ENCODE measurements at regions not wholly inside any gene's neighbourhood (a gene's known extent, or its start where the extent isn't known, plus 50 kb on each side); places are given as distances from the start of the nearest gene placed in this dataset.

DNA sequence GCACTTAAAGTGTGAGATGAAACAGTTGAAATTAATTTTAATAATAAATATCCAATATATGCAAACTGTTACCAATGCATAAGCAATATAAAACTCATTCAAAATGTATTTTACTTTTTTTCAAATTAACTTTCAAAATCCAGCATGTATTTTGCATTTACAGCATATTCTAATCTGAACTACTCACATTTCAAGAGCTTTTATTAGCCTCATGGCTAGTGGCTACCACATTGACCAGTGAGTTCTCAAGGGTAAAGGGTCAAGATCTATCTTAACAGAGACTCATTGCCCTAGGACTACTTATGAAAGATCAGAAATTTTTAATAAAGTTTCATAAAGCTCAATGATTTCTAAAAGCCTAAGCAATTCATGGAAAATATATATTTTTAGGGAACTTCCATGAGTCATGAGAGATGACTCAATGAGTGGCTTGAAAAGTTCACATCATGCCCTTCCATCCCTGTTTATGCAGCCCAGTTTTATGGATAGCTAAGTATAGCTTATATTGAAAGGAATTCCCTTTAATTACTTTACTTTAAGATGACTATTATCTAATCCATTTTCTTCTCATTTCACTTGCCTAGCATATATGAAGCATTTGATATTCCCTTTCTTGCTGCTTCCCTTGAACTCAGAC lies 608.6 kb downstream of the SLCO4C1 start:
- Histone ChIP-seq H3K9me2 (ENCODE audit: insufficient read depth, low read length) (no peaks in the 10 kb centered on the region), H3F3A (ENCODE audit: insufficient read depth, low read length, poor library complexity, severe bottlenecking) (no peaks in the 10 kb centered on the region), H3K4me3 (ENCODE audit: low read length) (no peak overlapping the region), H3K4me2 (ENCODE audit: low read length) (no peak overlapping the region), H2AFZ (ENCODE audit: low read depth, low read length) (no peak overlapping the region), H4K20me1 (ENCODE audit: insufficient read depth) (no peaks in the 10 kb centered on the region), H3K36me3 (ENCODE audit: insufficient read depth, low read length) (no peaks in the 10 kb centered on the region), H3K9ac (ENCODE audit: low read length) (no peak overlapping the region), H3K27me3 (ENCODE audit: insufficient read depth, low read depth, low read length) (no peaks in the 10 kb centered on the region), H3K9me3 (ENCODE audit: low read length) (no peaks in the 10 kb centered on the region), H3K27ac (ENCODE audit: low read length) (no peak overlapping the region), H3K79me2 (replicated peaks; ENCODE audit: insufficient read depth, low read length) (no peaks in the 10 kb centered on the region)
- no peak for TF ChIP-seq MXI1 (conservative IDR thresholded peaks at IDR 0.05; ENCODE audit: poor library complexity, severe bottlenecking)
- TF ChIP-seq, protein P1, sequence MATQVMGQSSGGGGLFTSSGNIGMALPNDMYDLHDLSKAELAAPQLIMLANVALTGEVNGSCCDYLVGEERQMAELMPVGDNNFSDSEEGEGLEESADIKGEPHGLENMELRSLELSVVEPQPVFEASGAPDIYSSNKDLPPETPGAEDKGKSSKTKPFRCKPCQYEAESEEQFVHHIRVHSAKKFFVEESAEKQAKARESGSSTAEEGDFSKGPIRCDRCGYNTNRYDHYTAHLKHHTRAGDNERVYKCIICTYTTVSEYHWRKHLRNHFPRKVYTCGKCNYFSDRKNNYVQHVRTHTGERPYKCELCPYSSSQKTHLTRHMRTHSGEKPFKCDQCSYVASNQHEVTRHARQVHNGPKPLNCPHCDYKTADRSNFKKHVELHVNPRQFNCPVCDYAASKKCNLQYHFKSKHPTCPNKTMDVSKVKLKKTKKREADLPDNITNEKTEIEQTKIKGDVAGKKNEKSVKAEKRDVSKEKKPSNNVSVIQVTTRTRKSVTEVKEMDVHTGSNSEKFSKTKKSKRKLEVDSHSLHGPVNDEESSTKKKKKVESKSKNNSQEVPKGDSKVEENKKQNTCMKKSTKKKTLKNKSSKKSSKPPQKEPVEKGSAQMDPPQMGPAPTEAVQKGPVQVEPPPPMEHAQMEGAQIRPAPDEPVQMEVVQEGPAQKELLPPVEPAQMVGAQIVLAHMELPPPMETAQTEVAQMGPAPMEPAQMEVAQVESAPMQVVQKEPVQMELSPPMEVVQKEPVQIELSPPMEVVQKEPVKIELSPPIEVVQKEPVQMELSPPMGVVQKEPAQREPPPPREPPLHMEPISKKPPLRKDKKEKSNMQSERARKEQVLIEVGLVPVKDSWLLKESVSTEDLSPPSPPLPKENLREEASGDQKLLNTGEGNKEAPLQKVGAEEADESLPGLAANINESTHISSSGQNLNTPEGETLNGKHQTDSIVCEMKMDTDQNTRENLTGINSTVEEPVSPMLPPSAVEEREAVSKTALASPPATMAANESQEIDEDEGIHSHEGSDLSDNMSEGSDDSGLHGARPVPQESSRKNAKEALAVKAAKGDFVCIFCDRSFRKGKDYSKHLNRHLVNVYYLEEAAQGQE (IDR thresholded peaks at IDR 0.05; ENCODE audit: borderline replicate concordance), result no peak
- TF ChIP-seq EZH2 (IDR thresholded peaks at IDR 0.05; ENCODE audit: borderline replicate concordance, insufficient read depth, low read length, poor library complexity, severe bottlenecking), result no peak
- TF ChIP-seq SMC3 (conservative IDR thresholded peaks at IDR 0.05; ENCODE audit: poor library complexity), result no peak
- TF ChIP-seq POLR2AphosphoS5 (IDR thresholded peaks at IDR 0.05), result no peak
- TF ChIP-seq EP300 (conservative IDR thresholded peaks at IDR 0.05; ENCODE audit: poor library complexity, severe bottlenecking), result no peak
- TF ChIP-seq TAF1 (IDR thresholded peaks at IDR 0.05; ENCODE audit: low read depth), result no peak
- TF ChIP-seq, protein P2, sequence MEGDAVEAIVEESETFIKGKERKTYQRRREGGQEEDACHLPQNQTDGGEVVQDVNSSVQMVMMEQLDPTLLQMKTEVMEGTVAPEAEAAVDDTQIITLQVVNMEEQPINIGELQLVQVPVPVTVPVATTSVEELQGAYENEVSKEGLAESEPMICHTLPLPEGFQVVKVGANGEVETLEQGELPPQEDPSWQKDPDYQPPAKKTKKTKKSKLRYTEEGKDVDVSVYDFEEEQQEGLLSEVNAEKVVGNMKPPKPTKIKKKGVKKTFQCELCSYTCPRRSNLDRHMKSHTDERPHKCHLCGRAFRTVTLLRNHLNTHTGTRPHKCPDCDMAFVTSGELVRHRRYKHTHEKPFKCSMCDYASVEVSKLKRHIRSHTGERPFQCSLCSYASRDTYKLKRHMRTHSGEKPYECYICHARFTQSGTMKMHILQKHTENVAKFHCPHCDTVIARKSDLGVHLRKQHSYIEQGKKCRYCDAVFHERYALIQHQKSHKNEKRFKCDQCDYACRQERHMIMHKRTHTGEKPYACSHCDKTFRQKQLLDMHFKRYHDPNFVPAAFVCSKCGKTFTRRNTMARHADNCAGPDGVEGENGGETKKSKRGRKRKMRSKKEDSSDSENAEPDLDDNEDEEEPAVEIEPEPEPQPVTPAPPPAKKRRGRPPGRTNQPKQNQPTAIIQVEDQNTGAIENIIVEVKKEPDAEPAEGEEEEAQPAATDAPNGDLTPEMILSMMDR (IDR thresholded peaks at IDR 0.05; ENCODE audit: poor library complexity, severe bottlenecking), result no peak
- no peak for TF ChIP-seq RAD21 (conservative IDR thresholded peaks at IDR 0.05)

DNA sequence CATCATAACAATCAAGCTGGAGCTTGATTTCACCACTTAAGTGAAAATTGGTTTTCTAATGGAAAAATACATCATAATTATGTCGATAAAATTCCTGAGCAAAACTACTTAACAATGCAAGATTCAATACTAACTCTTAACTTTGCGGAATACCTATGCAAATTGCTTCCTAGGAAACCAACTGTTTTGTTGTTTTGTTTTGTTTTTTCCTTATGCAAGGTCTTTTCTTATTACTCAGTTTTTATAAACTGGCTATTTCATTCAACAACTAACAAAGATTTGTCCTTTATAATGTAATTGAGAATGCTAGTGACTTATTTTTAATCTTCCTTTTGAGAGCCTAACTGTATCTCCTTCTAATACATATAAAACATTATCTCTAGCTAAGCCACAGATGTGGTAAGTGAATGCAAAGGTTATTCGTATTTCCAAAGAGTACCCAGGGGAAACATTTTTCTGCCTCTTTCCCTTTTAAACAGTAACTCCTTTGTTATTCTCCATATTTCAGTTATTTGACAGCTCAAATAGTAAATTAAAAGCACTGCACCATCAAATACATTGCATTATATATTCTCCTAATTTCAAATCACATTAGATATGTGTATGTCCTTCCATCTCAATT lies 609.4 kb downstream of the SLCO4C1 start:
- no peaks in the 10 kb centered on the region for H3K9me2 ChIP-seq (ENCODE audit: insufficient read depth, low read length)
- no peak overlapping the region for H3K4me3 ChIP-seq (ENCODE audit: low read length)
- H3K9ac ChIP-seq (ENCODE audit: low read length), result no peak overlapping the region
- H3K79me2 ChIP-seq (replicated peaks; ENCODE audit: insufficient read depth, low read length), result no peaks in the 10 kb centered on the region
- TF ChIP-seq EZH2 (IDR thresholded peaks at IDR 0.05; ENCODE audit: borderline replicate concordance, insufficient read depth, low read length, poor library complexity, severe bottlenecking), result no peak
- no peak for TF ChIP-seq SMC3 (conservative IDR thresholded peaks at IDR 0.05; ENCODE audit: poor library complexity)
- no peak for TF ChIP-seq TAF1 (IDR thresholded peaks at IDR 0.05; ENCODE audit: low read depth)
- TF ChIP-seq, protein P2 (IDR thresholded peaks at IDR 0.05; ENCODE audit: poor library complexity, severe bottlenecking), result no peak
- TF ChIP-seq EP300 (conservative IDR thresholded peaks at IDR 0.05; ENCODE audit: poor library complexity, severe bottlenecking), result no peak
- TF ChIP-seq RAD21 (conservative IDR thresholded peaks at IDR 0.05), result no peak
- no peak for TF ChIP-seq POLR2AphosphoS5 (IDR thresholded peaks at IDR 0.05)
- TF ChIP-seq, protein P1 (IDR thresholded peaks at IDR 0.05; ENCODE audit: borderline replicate concordance), result no peak
- TF ChIP-seq MXI1 (conservative IDR thresholded peaks at IDR 0.05; ENCODE audit: poor library complexity, severe bottlenecking), result no peak
- H3K36me3 ChIP-seq (ENCODE audit: insufficient read depth, low read length), result no peaks in the 10 kb centered on the region
- H3K4me2 ChIP-seq (ENCODE audit: low read length), result no peak overlapping the region
- H3K9me3 ChIP-seq (ENCODE audit: low read length), result no peaks in the 10 kb centered on the region
- H2AFZ ChIP-seq (ENCODE audit: low read depth, low read length), result no peak overlapping the region
- H3F3A ChIP-seq (ENCODE audit: insufficient read depth, low read length, poor library complexity, severe bottlenecking), result no peaks in the 10 kb centered on the region
- H3K27me3 ChIP-seq (ENCODE audit: insufficient read depth, low read depth, low read length), result no peaks in the 10 kb centered on the region
- no peaks in the 10 kb centered on the region for H4K20me1 ChIP-seq (ENCODE audit: insufficient read depth)
- H3K27ac ChIP-seq (ENCODE audit: low read length), result no peak overlapping the region
